Tibial nerve (tissue), 4 donors: ENCODE measurements at regions not wholly inside any gene's neighbourhood (a gene's known extent, or its start where the extent isn't known, plus 50 kb on each side); places are given as distances from the start of the nearest gene placed in this dataset.

Experiments used
- DNase-seq, 2 donors: peaks; one replicate each; pipeline ENCODE4 v3.0.0-alpha.2; 2019; ENCODE audit warnings: low spot score in 2 of 2
- H3K27ac ChIP-seq, 4 donors: fragments of 200-600 bp; sonication (generic) in 3 of 4; one replicate each; pipeline ENCODE4 v1.5.1; 2017 to 2019; ENCODE audit warnings: mild to moderate bottlenecking in 1 of 4
- H3K27me3 ChIP-seq, 2 donors: fragments of 200-600 bp; sonication (generic) in 1 of 2; one replicate each; pipeline versions ENCODE4 v1.5.1 to v1.6.0; 2017 to 2019
- H3K36me3 ChIP-seq, 3 donors: fragments of 200-600 bp; sonication (generic); one replicate each; pipeline ENCODE4 v1.5.1; 2018 to 2019
- H3K4me1 ChIP-seq, 4 donors: fragments of 200-600 bp; sonication (generic) in 3 of 4; one replicate each; pipeline ENCODE4 v1.5.1; 2017 to 2019
- H3K4me3 ChIP-seq, 4 donors: fragments of 200-600 bp; sonication (generic) in 3 of 4; one replicate each; pipeline ENCODE4 v1.5.1; 2017 to 2019; ENCODE audit warnings: mild to moderate bottlenecking in 1 of 4, moderate library complexity in 1 of 4
- H3K9me3 ChIP-seq, 4 donors: fragments of 200-600 bp; sonication (generic) in 3 of 4; one replicate each; pipeline ENCODE4 v1.5.1; 2017 to 2019
- CTCF ChIP-seq, 5 experiments: fragments of 200-600 bp in 3 of 5; fragments of 450-650 bp in 2 of 5; sonication (generic) in 3 of 5; IDR thresholded peaks; one replicate each; pipeline ENCODE4 v1.5.1; 2016 to 2019; ENCODE audit warnings: antibody characterized with exemption in 5 of 5, mild to moderate bottlenecking in 3 of 5, moderate library complexity in 2 of 5
- EP300 ChIP-seq, 2 donors: sonication (generic); formaldehyde crosslinking; IDR thresholded peaks; one replicate each; pipeline ENCODE4 v1.6.1; 2017; ENCODE audit warnings: antibody characterized with exemption in 2 of 2, mild to moderate bottlenecking in 1 of 2
- POLR2A ChIP-seq, 2 donors: fragments of 450-650 bp; IDR thresholded peaks; one replicate each; pipeline ENCODE4 v1.6.1; 2017; ENCODE audit warnings: antibody characterized with exemption in 2 of 2, mild to moderate bottlenecking in 2 of 2, moderate library complexity in 2 of 2
- WGBS, 2 donors: methylation state at CpG; one replicate each; pipeline ENCODE4 v1.1.5; 2018; 5-methylcytosine and 5-hydroxymethylcytosine counted together

GRCh38 chr10:120989996-120990598, 138.9 kb downstream of the WDR11 start:
- DNase-seq, result no peak

GRCh38 chr10:120990831-120991230, 139.7 kb downstream of the WDR11 start:
- no peaks in the 10 kb centered on the region for H3K4me1 ChIP-seq
- H3K9me3 ChIP-seq, result peaks cover 0 to 37% (median 0%) of the 10 kb centered on the region in 4 donors
- 83 to 85% methylated on average over 2 of the region's 2 CpGs for WGBS, 2 donors
- no peaks in the 10 kb centered on the region for H3K36me3 ChIP-seq
- TF ChIP-seq EP300 (IDR thresholded peaks at IDR 0.05) (no peak), CTCF (IDR thresholded peaks at IDR 0.05) (no peak), POLR2A (IDR thresholded peaks at IDR 0.05) (no peak)
- no peak for DNase-seq
- no peak overlapping the region for H3K4me3 ChIP-seq
- H3K27me3 ChIP-seq, result no peaks in the 10 kb centered on the region
- H3K27ac ChIP-seq, result no peak overlapping the region

More at GRCh38 chr10:120989996-120990598, 138.9 kb downstream of the WDR11 start:
- H3K27me3 ChIP-seq, result no peaks in the 10 kb centered on the region
- H3K27ac ChIP-seq, result no peak overlapping the region
- H3K36me3 ChIP-seq, result no peaks in the 10 kb centered on the region
- peaks cover 0 to 37% (median 0%) of the 10 kb centered on the region in 4 donors for H3K9me3 ChIP-seq
- WGBS, 2 donors, result 70 to 72% methylated on average over 10 of the region's 10 CpGs
- H3K4me3 ChIP-seq, result no peak overlapping the region
- TF ChIP-seq EP300 (IDR thresholded peaks at IDR 0.05), result no peak
- no peak for TF ChIP-seq POLR2A (IDR thresholded peaks at IDR 0.05)
- TF ChIP-seq CTCF (IDR thresholded peaks at IDR 0.05), result no peak
- H3K4me1 ChIP-seq, result no peaks in the 10 kb centered on the region

- H3K27me3 ChIP-seq, result no peaks in the 10 kb centered on the region
- H3K4me1 ChIP-seq, result no peaks in the 10 kb centered on the region
- H3K27ac ChIP-seq, result no peak overlapping the region
- H3K9me3 ChIP-seq, result peaks cover 0 to 35% (median 0%) of the 10 kb centered on the region in 4 donors
- WGBS, 2 donors, result 95% methylated on average over 2 of the region's 2 CpGs
- no peak overlapping the region for H3K4me3 ChIP-seq
- H3K36me3 ChIP-seq, result no peaks in the 10 kb centered on the region
- no peak for TF ChIP-seq POLR2A (IDR thresholded peaks at IDR 0.05)
- no peak for TF ChIP-seq CTCF (IDR thresholded peaks at IDR 0.05)
- no peak for DNase-seq
These were observed 141.9 kb downstream of the WDR11 start for GRCh38 chr10:120993089-120993488.

- WGBS, 2 donors, result 72 to 81% methylated on average over 4 of the region's 4 CpGs
- Histone ChIP-seq H3K36me3 (no peaks in the 10 kb centered on the region), H3K4me3 (no peak overlapping the region), H3K9me3 (peaks cover 0 to 20% (median 0%) of the 10 kb centered on the region in 4 donors), H3K4me1 (no peaks in the 10 kb centered on the region), H3K27ac (no peak overlapping the region), H3K27me3 (no peaks in the 10 kb centered on the region)
- no peak for DNase-seq
- TF ChIP-seq EP300 (IDR thresholded peaks at IDR 0.05) (no peak), CTCF (IDR thresholded peaks at IDR 0.05) (no peak), POLR2A (IDR thresholded peaks at IDR 0.05) (no peak)
These were observed 144.6 kb downstream of the WDR11 start for GRCh38 chr10:120995768-120996167.

- Histone ChIP-seq H3K4me3 (no peak overlapping the region), H3K27me3 (no peaks in the 10 kb centered on the region), H3K36me3 (no peaks in the 10 kb centered on the region), H3K27ac (no peak overlapping the region), H3K4me1 (no peaks in the 10 kb centered on the region), H3K9me3 (peaks cover 0 to 20% (median 0%) of the 10 kb centered on the region in 4 donors)
- WGBS, 2 donors, result 59 to 69% methylated on average over 9 of the region's 9 CpGs
- TF ChIP-seq EP300 (IDR thresholded peaks at IDR 0.05) (no peak), POLR2A (IDR thresholded peaks at IDR 0.05) (no peak), CTCF (IDR thresholded peaks at IDR 0.05) (no peak)
- DNase-seq, result no peak
These were observed 145.4 kb downstream of the WDR11 start for GRCh38 chr10:120996456-120997034.
